Neural cell (in vitro differentiated cells): ENCODE measurements at regions not wholly inside any gene's neighbourhood (a gene's known extent, or its start where the extent isn't known, plus 50 kb on each side); places are given as distances from the start of the nearest gene placed in this dataset.
"Not testable (repeated sequence)": the region's sequence is repeated elsewhere in the genome, so short reads cannot be mapped to it uniquely, and the experiment has no call there.

Source experiments
- H2AFZ ChIP-seq: fragments of 200-600, 300-800 bp; sonication (generic), shearing (Covaris generic); 2 replicates; pipeline ENCODE4 v1.6.0; 2014; ENCODE audit warnings: low read depth, mild to moderate bottlenecking, antibody characterized with exemption, low read length, moderate library complexity
- H3F3A ChIP-seq: fragments of 200-600 bp; shearing (Covaris generic); 2 replicates; pipeline ENCODE4 v1.6.1; 2016; ENCODE audit warnings: mild to moderate bottlenecking, moderate library complexity, mixed read lengths, antibody characterized with exemption, low read length; ENCODE audit not compliant: insufficient read depth, poor library complexity, severe bottlenecking
- H3K27ac ChIP-seq: fragments of 200-600, 300-800 bp; sonication (generic), shearing (Covaris generic); 2 replicates; pipeline ENCODE4 v1.5.1; 2014; ENCODE audit warnings: mild to moderate bottlenecking, low read length, moderate library complexity
- H3K27me3 ChIP-seq: fragments of 300-800, 200-600 bp; sonication (generic), shearing (Covaris generic); 2 replicates; pipeline ENCODE4 v1.6.0; 2014; ENCODE audit warnings: mild to moderate bottlenecking, low read depth, low read length, moderate library complexity; ENCODE audit not compliant: insufficient read depth
- H3K36me3 ChIP-seq: fragments of 300-800, 200-600 bp; sonication (generic), shearing (Covaris generic); 2 replicates; pipeline ENCODE4 v1.5.1; 2014; ENCODE audit warnings: mild to moderate bottlenecking, antibody characterized with exemption, low read length, moderate library complexity; ENCODE audit not compliant: insufficient read depth
- H3K4me2 ChIP-seq: fragments of 300-800, 200-600 bp; sonication (generic), shearing (Covaris generic); 2 replicates; pipeline ENCODE4 v1.6.0; 2014; ENCODE audit warnings: mild to moderate bottlenecking, low read length
- H3K4me3 ChIP-seq: fragments of 300-800, 200-600 bp; sonication (generic), shearing (Covaris generic); 2 replicates; pipeline ENCODE4 v1.5.1; 2014; ENCODE audit warnings: mild to moderate bottlenecking, low read length, moderate library complexity
- H3K79me2 ChIP-seq: fragments of 200-600 bp; shearing (Covaris generic); replicated peaks from 2 replicates; pipeline ENCODE4 v1.6.0; 2014; ENCODE audit warnings: mild to moderate bottlenecking, low read length, moderate library complexity; ENCODE audit not compliant: insufficient read depth
- H3K9ac ChIP-seq: fragments of 300-800, 200-600 bp; sonication (generic), shearing (Covaris generic); 2 replicates; pipeline ENCODE4 v1.6.1; 2016; ENCODE audit warnings: mild to moderate bottlenecking, low read length, mixed read lengths
- H3K9me2 ChIP-seq: fragments of 200-600 bp; shearing (Covaris generic); 2 replicates; pipeline ENCODE4 v1.6.1; 2016; ENCODE audit warnings: mild to moderate bottlenecking, low read length, mixed read lengths; ENCODE audit not compliant: insufficient read depth
- H3K9me3 ChIP-seq: fragments of 200-600, 300-800 bp; sonication (generic), shearing (Covaris generic); 2 replicates; pipeline ENCODE4 v1.6.1; 2016; ENCODE audit warnings: mild to moderate bottlenecking, mixed run types, low read length, moderate library complexity, mixed read lengths
- H4K20me1 ChIP-seq: fragments of 200-600 bp; shearing (Covaris generic); 2 replicates; pipeline ENCODE4 v1.6.1; 2016; ENCODE audit warnings: mild to moderate bottlenecking, mixed run types; ENCODE audit not compliant: insufficient read depth
- EP300 ChIP-seq: fragments of 450-650 bp; conservative IDR thresholded peaks from 2 replicates; pipeline ENCODE4 v1.6.1; 2014; ENCODE audit warnings: antibody characterized with exemption, mild to moderate bottlenecking, moderate library complexity; ENCODE audit not compliant: poor library complexity, severe bottlenecking
- EZH2 ChIP-seq: fragments of 200-600, 300-800 bp; shearing (Covaris generic), sonication (generic); IDR thresholded peaks from 2 replicates; pipeline ENCODE4 v1.6.1; 2014; ENCODE audit warnings: antibody characterized with exemption, low read length, borderline replicate concordance, mild to moderate bottlenecking; ENCODE audit not compliant: insufficient read depth, poor library complexity, severe bottlenecking
- MXI1 ChIP-seq: fragments of 450-650 bp; conservative IDR thresholded peaks from 2 replicates; pipeline ENCODE4 v1.6.1; 2014; ENCODE audit warnings: antibody characterized with exemption, mild to moderate bottlenecking; ENCODE audit not compliant: poor library complexity, severe bottlenecking
- POLR2AphosphoS5 ChIP-seq: IDR thresholded peaks from 2 replicates; pipeline ENCODE4 v1.6.1; 2012
- RAD21 ChIP-seq: fragments of 450-650 bp; conservative IDR thresholded peaks from 2 replicates; pipeline ENCODE4 v1.6.1; 2014; ENCODE audit warnings: antibody characterized with exemption, mild to moderate bottlenecking, moderate library complexity
- SMC3 ChIP-seq: fragments of 450-650 bp; conservative IDR thresholded peaks from 2 replicates; pipeline ENCODE4 v1.6.1; 2014; ENCODE audit warnings: antibody characterized with exemption, mild to moderate bottlenecking, moderate library complexity; ENCODE audit not compliant: poor library complexity
- TAF1 ChIP-seq: IDR thresholded peaks from 2 replicates; pipeline ENCODE4 v1.6.1; 2012; ENCODE audit warnings: low read depth
- TF ChIP-seq, protein P1 (sequence below): fragments of 450-650 bp; IDR thresholded peaks from 2 replicates; pipeline ENCODE4 v1.5.1; 2014; ENCODE audit warnings: antibody characterized with exemption, mild to moderate bottlenecking, moderate library complexity; ENCODE audit not compliant: poor library complexity, severe bottlenecking
- TF ChIP-seq, protein P2 (sequence below): IDR thresholded peaks from 2 replicates; pipeline ENCODE4 v1.6.1; 2012; ENCODE audit warnings: borderline replicate concordance

DNA sequence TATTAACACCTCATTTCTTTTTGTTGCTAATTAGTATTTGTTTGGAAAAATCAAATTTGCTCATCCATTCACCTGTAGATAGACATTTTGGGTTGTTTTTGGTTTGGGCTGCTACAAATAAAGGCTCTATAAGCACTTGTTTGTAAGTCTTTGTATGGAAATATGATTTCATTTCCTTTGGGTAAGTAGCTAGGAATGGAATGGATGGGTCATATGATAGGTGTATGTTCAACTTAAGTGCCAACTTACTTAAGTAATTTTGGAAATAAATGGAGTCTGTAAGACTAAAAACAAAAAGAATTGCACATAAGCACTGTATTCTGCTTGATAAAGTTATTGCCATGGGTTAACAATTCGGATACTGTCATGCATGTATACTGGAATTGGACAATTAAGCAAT is 157.7 kb upstream of the NAMPT start:
- Histone ChIP-seq H2AFZ (no peak overlapping the region), H3K9me2 (no peaks in the 10 kb centered on the region), H3K9ac (no peak overlapping the region), H3K27me3 (no peaks in the 10 kb centered on the region), H3K27ac (no peak overlapping the region), H3K79me2 (no peaks in the 10 kb centered on the region), H3K4me3 (no peak overlapping the region), H3K4me2 (no peak overlapping the region), H4K20me1 (no peaks in the 10 kb centered on the region), H3F3A (no peaks in the 10 kb centered on the region), H3K36me3 (no peaks in the 10 kb centered on the region), H3K9me3 (no peaks in the 10 kb centered on the region)
- TF ChIP-seq TAF1 (no peak), RAD21 (no peak), EP300 (no peak), EZH2 (no peak), MXI1 (no peak), SMC3 (no peak), POLR2AphosphoS5 (no peak)
- TF ChIP-seq, protein P1, sequence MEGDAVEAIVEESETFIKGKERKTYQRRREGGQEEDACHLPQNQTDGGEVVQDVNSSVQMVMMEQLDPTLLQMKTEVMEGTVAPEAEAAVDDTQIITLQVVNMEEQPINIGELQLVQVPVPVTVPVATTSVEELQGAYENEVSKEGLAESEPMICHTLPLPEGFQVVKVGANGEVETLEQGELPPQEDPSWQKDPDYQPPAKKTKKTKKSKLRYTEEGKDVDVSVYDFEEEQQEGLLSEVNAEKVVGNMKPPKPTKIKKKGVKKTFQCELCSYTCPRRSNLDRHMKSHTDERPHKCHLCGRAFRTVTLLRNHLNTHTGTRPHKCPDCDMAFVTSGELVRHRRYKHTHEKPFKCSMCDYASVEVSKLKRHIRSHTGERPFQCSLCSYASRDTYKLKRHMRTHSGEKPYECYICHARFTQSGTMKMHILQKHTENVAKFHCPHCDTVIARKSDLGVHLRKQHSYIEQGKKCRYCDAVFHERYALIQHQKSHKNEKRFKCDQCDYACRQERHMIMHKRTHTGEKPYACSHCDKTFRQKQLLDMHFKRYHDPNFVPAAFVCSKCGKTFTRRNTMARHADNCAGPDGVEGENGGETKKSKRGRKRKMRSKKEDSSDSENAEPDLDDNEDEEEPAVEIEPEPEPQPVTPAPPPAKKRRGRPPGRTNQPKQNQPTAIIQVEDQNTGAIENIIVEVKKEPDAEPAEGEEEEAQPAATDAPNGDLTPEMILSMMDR: no peak
- TF ChIP-seq, protein P2, sequence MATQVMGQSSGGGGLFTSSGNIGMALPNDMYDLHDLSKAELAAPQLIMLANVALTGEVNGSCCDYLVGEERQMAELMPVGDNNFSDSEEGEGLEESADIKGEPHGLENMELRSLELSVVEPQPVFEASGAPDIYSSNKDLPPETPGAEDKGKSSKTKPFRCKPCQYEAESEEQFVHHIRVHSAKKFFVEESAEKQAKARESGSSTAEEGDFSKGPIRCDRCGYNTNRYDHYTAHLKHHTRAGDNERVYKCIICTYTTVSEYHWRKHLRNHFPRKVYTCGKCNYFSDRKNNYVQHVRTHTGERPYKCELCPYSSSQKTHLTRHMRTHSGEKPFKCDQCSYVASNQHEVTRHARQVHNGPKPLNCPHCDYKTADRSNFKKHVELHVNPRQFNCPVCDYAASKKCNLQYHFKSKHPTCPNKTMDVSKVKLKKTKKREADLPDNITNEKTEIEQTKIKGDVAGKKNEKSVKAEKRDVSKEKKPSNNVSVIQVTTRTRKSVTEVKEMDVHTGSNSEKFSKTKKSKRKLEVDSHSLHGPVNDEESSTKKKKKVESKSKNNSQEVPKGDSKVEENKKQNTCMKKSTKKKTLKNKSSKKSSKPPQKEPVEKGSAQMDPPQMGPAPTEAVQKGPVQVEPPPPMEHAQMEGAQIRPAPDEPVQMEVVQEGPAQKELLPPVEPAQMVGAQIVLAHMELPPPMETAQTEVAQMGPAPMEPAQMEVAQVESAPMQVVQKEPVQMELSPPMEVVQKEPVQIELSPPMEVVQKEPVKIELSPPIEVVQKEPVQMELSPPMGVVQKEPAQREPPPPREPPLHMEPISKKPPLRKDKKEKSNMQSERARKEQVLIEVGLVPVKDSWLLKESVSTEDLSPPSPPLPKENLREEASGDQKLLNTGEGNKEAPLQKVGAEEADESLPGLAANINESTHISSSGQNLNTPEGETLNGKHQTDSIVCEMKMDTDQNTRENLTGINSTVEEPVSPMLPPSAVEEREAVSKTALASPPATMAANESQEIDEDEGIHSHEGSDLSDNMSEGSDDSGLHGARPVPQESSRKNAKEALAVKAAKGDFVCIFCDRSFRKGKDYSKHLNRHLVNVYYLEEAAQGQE: no peak

DNA sequence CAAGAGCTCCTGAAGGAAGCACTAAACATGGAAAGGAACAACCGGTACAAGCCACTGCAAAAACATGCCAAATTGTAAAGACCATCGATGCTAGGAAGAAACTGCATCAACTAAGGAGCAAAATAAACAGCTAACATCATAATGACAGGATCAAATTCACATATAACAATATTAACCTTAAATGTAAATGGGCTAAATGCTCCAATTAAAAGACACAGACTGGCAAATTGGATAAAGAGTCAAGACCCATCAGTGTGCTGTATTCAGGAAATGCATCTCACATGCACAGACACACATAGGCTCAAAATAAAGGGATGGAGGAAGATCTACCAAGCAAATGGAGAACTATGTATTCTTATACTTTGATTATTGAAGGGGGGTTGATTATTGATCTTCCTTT is 156.6 kb upstream of the NAMPT start:
- not testable (repeated sequence) for H3K27me3 ChIP-seq, H2AFZ ChIP-seq, H3K79me2 ChIP-seq, H3K9ac ChIP-seq, H3K27ac ChIP-seq, H3K4me2 ChIP-seq, H3K9me3 ChIP-seq, H4K20me1 ChIP-seq, H3K36me3 ChIP-seq, H3F3A ChIP-seq, H3K4me3 ChIP-seq, H3K9me2 ChIP-seq

DNA sequence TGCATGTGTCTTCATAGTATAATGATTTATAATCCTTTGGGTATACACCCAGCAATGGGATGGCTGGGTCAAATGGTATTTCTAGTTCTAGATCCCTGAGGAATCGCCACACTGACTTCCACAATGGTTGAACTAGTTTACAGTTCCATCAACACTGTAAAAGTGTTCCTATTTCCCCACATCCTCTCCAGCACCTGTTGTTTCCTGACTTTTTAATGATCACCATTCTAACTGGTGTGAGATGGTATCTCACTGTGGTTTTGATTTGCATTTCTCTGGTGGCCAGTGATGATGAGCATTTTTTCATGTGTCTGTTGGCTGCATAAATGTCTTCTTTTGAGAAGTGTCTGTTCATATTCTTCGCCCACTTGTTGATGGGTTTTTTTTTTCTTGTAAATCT is 152.2 kb upstream of the NAMPT start:
- H2AFZ ChIP-seq, H3K9ac ChIP-seq, H3K9me2 ChIP-seq, H3K79me2 ChIP-seq, H4K20me1 ChIP-seq, H3K9me3 ChIP-seq, H3K36me3 ChIP-seq, H3K27me3 ChIP-seq, H3F3A ChIP-seq, H3K4me3 ChIP-seq, H3K4me2 ChIP-seq, H3K27ac ChIP-seq: not testable (repeated sequence)
